Endothelial cell (in vitro differentiated cells): ENCODE measurements at regions not wholly inside any gene's neighbourhood (a gene's known extent, or its start where the extent isn't known, plus 50 kb on each side); places are given as distances from the start of the nearest gene placed in this dataset.

ENCODE experiments used
- DNase-seq: peaks from one replicate; pipeline ENCODE4 v3.0.0; 2021; ENCODE audit warnings: low spot score
- H3K27ac Mint-ChIP-seq: one replicate; pipeline ENCODE4 v1.8.0; 2021; ENCODE audit warnings: mixed read lengths, inconsistent platforms; ENCODE audit not compliant: unreplicated experiment
- H3K27me3 Mint-ChIP-seq: one replicate; pipeline ENCODE4 v1.8.0; 2021; ENCODE audit warnings: mild to moderate bottlenecking, moderate library complexity, mixed read lengths, inconsistent platforms; ENCODE audit not compliant: unreplicated experiment
- H3K36me3 Mint-ChIP-seq: one replicate; pipeline ENCODE4 v1.8.0; 2021; ENCODE audit warnings: mild to moderate bottlenecking, low read depth, mixed read lengths, inconsistent platforms; ENCODE audit not compliant: unreplicated experiment
- H3K4me1 Mint-ChIP-seq: one replicate; pipeline ENCODE4 v1.8.0; 2021; ENCODE audit warnings: mild to moderate bottlenecking, mixed read lengths, inconsistent platforms; ENCODE audit not compliant: unreplicated experiment
- H3K4me3 Mint-ChIP-seq: one replicate; pipeline ENCODE4 v1.8.0; 2021; ENCODE audit warnings: mild to moderate bottlenecking, mixed read lengths, inconsistent platforms; ENCODE audit not compliant: unreplicated experiment
- H3K9me3 Mint-ChIP-seq: one replicate; pipeline ENCODE4 v1.8.0; 2021; ENCODE audit warnings: mixed read lengths, inconsistent platforms; ENCODE audit not compliant: unreplicated experiment
- TF ChIP-seq, protein P1 (sequence below): fragments of 200-600 bp; sonication (generic); IDR thresholded peaks from one replicate; pipeline ENCODE4 v1.5.0; 2021; ENCODE audit warnings: antibody characterized with exemption; ENCODE audit not compliant: unreplicated experiment

DNA sequence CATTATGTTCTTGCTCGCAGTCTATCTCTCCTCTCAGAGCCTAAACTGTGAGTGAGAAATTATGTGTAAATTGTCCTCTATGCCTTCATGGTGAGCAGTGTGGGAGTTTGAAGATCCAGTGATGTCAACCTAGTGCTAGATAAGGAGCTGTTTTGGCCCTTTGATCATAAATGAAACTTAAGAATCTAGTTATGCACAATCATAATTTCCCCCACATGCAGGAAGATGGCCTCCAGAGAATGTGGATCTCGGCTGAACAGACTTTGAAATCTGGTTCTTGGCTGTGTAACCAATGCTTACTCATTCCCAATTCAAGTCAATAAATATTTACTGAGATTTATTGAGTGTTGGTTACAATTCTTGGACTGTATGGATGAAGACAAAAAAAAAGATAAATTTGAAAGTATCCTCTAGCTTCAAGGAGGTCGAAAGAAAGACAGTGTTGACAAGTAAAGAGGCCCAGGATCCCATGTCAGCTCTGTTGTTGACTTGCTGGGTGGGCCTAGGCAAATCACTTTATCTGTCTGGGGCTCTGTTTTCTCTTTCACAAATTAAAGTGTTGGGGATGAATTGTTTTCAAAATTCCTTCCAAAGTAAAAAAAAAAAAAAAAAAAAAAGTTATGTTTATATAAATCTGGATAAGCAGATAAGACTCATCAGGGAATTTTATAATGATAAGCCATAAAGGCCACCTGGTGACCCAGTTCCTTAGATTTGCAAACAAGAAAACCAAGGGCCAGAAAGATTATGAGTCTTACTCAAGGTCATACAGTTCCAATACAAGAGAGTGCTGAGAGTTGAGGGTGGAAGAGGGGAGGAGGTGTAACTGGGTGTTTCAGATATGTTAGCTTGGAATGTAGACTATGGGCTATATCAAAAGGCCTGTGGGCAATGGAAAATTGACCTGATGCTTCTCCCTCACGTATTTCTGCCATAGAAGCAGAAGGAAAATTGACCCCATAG is 969.9 kb downstream of the KCNMA1 start:
- DNase-seq: no peak
- TF ChIP-seq, protein P1, sequence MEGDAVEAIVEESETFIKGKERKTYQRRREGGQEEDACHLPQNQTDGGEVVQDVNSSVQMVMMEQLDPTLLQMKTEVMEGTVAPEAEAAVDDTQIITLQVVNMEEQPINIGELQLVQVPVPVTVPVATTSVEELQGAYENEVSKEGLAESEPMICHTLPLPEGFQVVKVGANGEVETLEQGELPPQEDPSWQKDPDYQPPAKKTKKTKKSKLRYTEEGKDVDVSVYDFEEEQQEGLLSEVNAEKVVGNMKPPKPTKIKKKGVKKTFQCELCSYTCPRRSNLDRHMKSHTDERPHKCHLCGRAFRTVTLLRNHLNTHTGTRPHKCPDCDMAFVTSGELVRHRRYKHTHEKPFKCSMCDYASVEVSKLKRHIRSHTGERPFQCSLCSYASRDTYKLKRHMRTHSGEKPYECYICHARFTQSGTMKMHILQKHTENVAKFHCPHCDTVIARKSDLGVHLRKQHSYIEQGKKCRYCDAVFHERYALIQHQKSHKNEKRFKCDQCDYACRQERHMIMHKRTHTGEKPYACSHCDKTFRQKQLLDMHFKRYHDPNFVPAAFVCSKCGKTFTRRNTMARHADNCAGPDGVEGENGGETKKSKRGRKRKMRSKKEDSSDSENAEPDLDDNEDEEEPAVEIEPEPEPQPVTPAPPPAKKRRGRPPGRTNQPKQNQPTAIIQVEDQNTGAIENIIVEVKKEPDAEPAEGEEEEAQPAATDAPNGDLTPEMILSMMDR: no peak
- no peaks in the 10 kb centered on the region for H3K36me3 Mint-ChIP-seq
- no peaks in the 10 kb centered on the region for H3K4me1 Mint-ChIP-seq
- no peak overlapping the region for H3K4me3 Mint-ChIP-seq
- H3K27ac Mint-ChIP-seq: no peak overlapping the region
- no peaks in the 10 kb centered on the region for H3K9me3 Mint-ChIP-seq
- H3K27me3 Mint-ChIP-seq: no peaks in the 10 kb centered on the region

DNA sequence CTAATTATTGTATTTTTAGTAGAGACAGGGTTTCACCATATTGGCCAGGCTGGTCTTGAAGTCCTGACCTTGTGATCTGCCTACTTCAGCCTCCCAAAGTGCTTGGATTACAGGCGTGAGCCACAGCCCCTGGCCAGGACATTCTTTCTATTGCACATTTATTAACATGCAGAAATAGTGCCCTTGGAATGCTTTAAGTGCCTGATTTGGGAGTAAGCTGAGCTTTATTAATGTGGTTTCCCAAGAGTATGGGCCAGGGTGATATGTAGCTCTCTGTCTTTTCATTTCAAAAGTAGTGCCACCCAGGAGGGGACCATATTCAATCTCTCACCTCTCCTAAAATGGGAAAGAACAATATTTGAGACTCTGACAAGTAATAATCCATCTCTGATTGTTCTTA is 970.7 kb downstream of the KCNMA1 start:
- Mint-ChIP-seq H3K27me3 (no peaks in the 10 kb centered on the region), H3K9me3 (no peaks in the 10 kb centered on the region), H3K4me3 (no peak overlapping the region), H3K36me3 (no peaks in the 10 kb centered on the region), H3K27ac (no peak overlapping the region), H3K4me1 (no peaks in the 10 kb centered on the region)
- TF ChIP-seq, protein P1: no peak
- no peak for DNase-seq

DNA sequence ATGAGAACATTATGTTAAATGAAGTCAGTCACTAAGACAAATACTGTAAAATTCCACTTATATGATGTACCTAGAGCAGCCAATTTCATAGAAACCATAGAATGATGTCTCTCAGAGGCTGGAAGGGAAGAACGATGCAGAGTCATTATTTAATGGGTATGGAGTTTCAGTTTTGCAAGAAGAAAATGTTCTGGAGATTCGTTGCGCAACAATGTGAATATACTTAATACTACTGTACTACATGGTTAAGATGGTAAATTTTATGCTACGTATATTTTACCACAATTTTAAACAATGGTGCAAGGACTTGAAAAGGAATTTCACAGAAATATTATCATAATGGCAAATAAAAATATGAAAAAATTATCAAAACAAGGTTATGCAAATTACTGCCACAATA is 972.6 kb downstream of the KCNMA1 start:
- Mint-ChIP-seq H3K36me3 (no peaks in the 10 kb centered on the region), H3K4me1 (no peaks in the 10 kb centered on the region), H3K27ac (no peak overlapping the region), H3K9me3 (no peaks in the 10 kb centered on the region), H3K4me3 (no peak overlapping the region), H3K27me3 (no peaks in the 10 kb centered on the region)
- no peak for DNase-seq
- TF ChIP-seq, protein P1: no peak

DNA sequence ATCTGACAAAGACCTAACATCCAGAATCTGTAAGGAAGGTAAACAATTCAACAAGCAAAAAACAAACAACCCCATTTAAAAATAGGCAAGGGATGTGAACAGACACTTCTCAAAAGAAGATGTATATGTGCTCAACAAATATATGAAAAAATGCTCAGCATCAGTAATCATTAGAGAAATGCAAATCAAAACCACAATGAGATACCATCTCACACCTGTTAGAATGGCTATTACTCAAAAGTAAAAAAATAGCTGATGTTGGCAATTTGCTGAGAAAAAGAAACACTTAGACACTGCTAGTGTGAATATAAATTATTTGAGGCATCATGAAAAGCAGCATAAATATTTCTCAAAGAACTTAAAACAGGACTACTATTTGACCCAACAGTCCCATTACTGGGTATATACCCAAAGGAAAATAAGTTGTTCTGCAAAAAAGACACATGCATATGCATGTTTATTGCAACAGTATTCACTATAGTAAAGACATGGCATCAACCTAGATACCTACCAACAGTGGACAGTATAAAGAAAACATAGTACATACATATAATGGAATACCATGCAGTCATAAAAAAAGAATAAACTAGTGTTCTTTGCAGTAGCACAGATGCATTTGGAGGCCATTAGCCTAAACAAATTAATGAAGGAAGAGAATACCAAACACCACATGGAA is 980.1 kb downstream of the KCNMA1 start:
- DNase-seq: no peak

More for the DNA sequence above, 980.1 kb downstream of the KCNMA1 start:
- TF ChIP-seq, protein P1: no peak
- no peaks in the 10 kb centered on the region for H3K4me1 Mint-ChIP-seq
- H3K27ac Mint-ChIP-seq: no peak overlapping the region
- H3K4me3 Mint-ChIP-seq: no peak overlapping the region
- H3K27me3 Mint-ChIP-seq: no peaks in the 10 kb centered on the region
- H3K9me3 Mint-ChIP-seq: no peaks in the 10 kb centered on the region
- H3K36me3 Mint-ChIP-seq: no peaks in the 10 kb centered on the region
